GM21360 (cell line): ENCODE measurements at regions not wholly inside any gene's neighbourhood (a gene's known extent, or its start where the extent isn't known, plus 50 kb on each side); places are given as distances from the start of the nearest gene placed in this dataset.
A peak's percentile ranks its signal among the peaks of the same experiment; 100 is the strongest.

Experiments
- ATAC-seq: cut with Tn5 transposase; IDR thresholded peaks from one replicate; pipeline ENCODE4 v1.9.1; 2021; ENCODE audit warnings: mild to moderate bottlenecking, moderate library complexity; ENCODE audit not compliant: unreplicated experiment

DNA sequence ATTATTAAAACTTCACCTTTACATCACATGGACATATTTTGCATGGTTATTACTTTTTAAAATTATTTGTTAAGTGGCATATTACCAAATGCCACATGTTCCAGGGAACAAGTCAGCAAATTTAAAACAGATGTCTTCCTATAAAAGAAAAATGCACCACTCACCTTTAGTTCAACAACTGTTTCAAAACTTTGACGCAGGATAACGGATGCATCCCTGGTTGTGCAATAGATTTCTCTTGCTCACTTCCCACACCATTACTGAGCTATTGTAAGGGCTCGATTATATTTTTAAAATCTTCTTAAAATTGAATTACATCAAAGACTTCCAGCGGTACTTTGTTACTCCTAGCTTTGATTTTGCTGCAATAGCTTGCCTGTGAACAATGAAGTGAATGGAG is 93.0 kb upstream of the ARHGAP24 start:
- no peak for ATAC-seq

DNA sequence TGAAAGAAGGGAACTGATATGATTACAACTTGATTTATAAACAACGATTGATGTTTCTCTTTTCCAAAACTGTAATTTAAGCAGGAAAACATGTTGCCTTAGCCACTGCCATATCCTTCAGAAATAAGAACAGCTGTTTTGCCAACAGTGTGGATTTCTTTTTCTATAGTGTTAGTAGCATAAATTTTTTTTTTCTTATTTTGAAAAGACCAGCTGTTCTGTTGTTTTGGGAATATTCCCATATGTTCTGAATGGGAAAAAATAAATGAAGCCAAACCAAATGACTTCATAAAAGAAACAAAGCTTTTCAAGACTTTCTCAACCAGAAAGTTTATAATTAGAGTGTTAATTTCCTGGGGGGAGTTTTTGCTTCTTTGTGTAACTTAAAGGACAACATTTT is 83.9 kb upstream of the ARHGAP24 start:
- ATAC-seq: no peak

GRCh38 chr4:85391589-85392410 is 83.2 kb upstream of the ARHGAP24 start:
- ATAC-seq: peak; percentile 80

DNA sequence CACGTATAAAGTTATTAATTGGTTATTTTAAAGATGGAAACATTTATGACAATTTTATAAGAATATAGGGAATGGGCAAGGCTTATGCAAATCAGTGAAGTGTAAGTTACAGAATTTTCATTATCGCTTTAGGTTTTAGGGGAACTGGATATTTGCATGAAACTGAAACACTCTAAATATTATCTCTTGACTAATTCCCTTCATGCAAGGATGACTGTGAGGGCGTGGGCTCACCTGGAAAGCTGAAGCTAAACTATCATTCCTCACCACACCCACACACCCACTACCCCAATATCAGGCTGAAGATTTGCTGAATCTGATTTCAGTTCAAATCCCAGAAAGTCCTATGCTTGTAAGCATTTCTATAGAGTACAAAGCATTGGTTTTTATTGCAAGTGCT is 81.7 kb upstream of the ARHGAP24 start:
- peak; percentile 59 for ATAC-seq

DNA sequence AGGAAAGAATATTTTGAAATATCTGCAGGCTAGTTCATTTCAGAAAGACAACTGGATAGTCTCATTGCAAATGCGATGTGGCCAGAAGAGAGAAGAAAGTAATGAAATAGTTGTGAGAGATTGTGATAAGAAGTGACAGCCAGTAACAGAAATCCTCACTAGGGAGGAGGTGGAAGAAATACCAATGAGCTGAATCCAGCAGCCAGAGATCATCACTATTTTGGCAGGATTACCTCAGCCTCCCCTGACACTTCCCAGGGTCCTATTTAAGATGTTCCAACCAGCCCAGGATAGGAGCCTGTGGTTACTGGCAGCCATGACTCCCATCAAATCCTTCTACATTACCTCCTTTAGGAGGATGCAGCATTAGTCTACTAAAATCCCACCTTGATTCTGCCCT is 76.7 kb upstream of the ARHGAP24 start:
- ATAC-seq: no peak

GRCh38 chr4:85399270-85399669 is 75.7 kb upstream of the ARHGAP24 start:
- ATAC-seq: peak; percentile 95

DNA sequence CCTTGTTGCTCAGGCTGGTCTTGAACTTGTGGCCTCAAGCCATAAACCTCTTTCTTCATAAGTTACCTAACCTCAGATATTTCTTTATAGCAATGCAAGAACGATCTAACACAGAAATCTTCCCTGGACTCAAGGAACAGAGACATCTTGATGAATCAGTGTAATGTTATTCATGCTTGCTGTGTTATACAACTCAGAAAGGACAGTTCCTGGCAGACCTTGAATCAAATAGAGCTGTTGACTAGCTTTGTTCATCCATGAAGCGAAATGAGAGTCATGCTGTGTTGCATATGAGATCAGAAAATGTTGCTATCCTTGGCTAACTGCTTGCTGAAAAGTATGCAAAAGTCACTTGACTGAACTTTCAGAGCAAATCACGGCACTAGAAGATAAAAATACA is 72.6 kb upstream of the ARHGAP24 start:
- no peak for ATAC-seq

DNA sequence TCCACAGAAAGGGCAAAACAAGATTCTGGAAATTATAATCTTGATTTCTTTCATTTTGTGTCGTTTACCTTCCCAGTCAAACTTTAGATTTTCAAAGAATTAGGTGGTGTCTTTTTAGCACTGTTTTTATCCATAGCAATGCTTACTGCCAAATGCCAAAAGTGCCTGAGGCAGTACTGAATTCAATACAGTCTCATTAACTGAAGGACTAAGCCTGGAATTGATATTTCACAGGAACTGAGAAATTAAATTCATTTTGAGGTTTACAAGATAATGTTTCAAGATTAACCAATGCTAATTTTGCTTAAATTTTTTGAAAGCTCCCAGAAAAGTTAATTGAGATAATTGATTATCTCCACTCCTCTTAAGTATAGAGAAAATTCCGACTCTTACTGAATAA is 68.8 kb upstream of the ARHGAP24 start:
- no peak for ATAC-seq

DNA sequence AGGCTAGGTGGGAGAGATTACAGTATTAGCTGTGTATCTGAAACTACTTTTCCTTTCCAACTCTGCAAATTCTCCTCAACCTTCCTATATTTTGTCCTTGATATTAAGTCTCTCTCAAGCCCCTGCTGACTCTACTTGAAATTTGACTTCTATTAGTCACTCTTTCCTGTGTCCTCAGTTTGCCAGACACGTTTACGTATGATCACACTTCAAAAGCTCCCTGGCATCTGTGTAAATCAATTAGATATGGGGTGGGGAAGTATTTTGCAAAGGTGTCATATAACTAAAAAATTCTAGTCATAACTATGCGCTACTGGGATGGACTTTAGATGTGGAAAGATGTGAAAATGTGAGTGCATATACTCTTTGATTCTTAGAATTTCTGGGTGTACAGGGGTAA is 67.4 kb upstream of the ARHGAP24 start:
- ATAC-seq: no peak

DNA sequence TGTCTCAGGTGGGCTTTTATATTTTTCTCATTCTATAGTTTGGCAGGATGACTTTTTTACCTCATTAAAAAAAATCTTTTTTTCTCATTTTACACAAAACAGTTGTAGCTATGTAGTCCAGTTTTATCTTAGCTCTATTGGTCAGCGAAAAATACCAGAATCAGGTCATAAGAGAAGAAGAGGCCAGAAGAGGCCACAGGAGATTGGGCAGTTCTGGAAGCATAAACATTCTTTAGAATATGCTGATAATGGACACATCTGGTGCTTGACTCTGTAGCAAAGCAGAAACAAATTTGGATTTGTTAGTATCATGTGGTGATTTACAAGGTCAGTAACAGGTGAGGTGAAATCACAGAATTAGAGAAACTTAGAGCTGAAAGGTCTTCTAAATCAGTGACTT is 66.6 kb upstream of the ARHGAP24 start:
- no peak for ATAC-seq

DNA sequence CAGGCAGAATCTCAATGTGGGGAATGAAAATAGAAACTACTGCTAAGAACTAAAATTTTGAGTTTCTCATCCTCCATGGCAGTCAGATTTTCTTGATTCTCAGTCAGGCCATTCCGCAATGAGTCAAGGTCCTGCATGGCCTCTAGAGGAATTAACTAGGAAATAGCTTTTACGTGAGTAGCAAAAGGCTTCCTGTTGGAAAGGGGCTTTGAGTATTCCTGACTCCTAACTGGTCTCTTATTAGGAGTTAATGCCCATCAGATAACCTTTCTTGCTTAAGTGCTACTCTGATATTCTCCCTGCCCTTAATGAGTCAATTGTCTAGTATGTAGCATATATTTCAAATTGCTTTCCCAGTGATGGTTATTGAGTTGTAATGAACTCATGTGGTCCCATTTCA is 65.7 kb upstream of the ARHGAP24 start:
- no peak for ATAC-seq

DNA sequence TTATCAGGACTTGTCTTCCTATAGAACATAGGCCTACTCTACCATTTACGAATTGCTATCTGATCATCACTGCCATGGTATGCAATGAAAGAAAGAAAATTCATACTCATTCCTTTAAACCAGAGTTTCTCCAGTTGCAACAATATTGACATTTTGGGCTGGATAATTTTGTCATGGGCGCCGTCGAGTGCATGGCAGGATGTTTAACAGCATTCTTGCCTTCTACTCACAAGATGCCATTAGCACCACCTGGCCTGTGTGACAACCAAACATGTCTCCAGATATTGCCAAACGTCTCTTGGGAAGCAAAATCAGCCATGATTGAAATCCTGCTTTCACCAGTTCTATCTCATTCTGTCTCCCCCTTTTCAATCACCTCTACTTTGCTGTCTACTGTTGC is 63.6 kb upstream of the ARHGAP24 start:
- no peak for ATAC-seq

DNA sequence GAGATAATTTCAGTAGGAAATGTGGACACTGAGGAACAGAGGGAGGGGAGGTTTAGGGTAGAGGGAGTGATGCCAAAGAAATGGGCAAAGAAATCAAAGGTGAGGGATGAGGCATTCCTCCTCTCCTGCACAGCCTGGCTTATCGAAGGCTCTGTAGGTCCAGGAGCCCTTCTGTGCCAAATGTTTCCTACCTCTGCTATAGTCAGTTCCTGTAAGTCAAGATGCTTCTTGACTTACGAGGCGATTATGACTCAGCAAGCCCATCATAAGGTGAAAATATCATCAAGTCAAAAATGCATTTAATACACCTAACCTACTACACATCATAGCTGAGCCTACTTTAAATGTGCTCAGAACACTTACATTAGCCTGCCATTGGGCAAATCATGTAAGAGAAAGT is 60.0 kb upstream of the ARHGAP24 start:
- ATAC-seq: no peak

- ATAC-seq: no peak
These were observed 58.9 kb upstream of the ARHGAP24 start for GRCh38 chr4:85416094-85416493.

DNA sequence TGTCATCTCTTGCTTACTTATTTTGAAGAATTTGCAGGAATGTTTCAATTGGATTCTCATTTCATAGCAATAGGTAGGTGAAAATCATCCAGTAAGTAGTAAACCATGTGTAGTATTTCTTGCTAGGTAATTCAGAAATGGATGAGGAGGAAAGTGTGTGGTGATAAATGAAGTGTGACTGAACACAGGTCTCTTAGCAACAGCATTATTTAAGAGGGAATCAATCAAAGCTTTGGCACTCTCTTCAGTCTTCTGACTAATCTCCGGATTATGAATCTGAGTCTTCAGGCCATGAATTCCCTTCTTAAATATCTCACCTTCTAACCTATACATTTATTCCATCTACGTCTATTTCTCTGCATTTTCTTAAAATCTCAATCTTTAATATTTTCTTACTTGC is 55.8 kb upstream of the ARHGAP24 start:
- ATAC-seq: no peak

GRCh38 chr4:85420831-85421230 is 54.1 kb upstream of the ARHGAP24 start:
- no peak for ATAC-seq

DNA sequence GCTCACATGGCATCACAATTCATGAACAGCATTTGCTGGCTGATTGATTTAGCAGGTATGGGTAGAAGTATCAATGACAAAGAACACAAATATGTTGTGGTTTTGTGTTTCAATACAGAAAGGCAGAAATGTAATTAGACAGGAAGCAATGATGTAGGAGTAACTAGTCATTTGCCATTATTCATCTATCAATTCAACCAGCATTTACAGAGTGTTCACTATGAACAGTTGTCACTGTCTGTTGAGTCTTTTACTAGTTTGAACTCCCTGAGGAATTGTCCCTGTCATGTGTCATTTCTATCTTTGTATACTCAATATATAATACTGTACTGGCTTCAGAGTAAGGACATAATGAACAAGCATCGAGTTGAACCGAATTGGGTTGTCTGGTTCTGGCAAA is 51.5 kb upstream of the ARHGAP24 start:
- ATAC-seq: no peak
